OCI-LY7 (cell line): ENCODE measurements at regions not wholly inside any gene's neighbourhood (a gene's known extent, or its start where the extent isn't known, plus 50 kb on each side); places are given as distances from the start of the nearest gene placed in this dataset.

Experiments
- EZH2phosphoT487 ChIP-seq: fragments of 200-600 bp; sonication (generic); IDR thresholded peaks from 2 replicates; pipeline ENCODE4 v1.6.1; 2018; ENCODE audit warnings: low read depth, borderline replicate concordance, mild to moderate bottlenecking, mixed run types, antibody characterized with exemption, low read length, moderate library complexity, mixed read lengths
- TF ChIP-seq, protein P1 (sequence below): fragments of 200-600 bp; sonication (generic); conservative IDR thresholded peaks from 2 replicates; pipeline ENCODE4 v1.5.1; 2014; ENCODE audit warnings: mild to moderate bottlenecking, antibody characterized with exemption, low read length, moderate library complexity, mixed read lengths

DNA sequence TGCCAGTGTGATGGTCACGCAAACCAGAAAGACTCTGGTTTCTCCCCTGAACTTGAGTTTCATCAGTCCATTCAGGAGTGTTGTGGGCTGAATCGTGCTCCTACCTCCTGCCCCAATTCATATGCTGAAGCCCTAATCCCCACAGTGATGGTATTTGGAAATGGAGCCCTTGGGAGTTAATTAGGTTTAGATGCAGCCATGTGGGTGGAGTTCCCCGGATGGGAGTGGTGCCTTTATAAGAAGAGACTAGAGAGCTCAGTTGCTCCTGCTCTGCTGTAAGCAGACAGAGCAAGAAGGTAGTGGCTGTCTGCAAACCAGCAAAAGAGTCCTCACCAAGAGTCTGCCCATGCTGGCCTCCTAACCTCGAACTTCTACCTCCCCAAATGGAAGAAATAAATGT, 160.3 kb upstream of the DYNLRB2 start:
- TF ChIP-seq, protein P1, sequence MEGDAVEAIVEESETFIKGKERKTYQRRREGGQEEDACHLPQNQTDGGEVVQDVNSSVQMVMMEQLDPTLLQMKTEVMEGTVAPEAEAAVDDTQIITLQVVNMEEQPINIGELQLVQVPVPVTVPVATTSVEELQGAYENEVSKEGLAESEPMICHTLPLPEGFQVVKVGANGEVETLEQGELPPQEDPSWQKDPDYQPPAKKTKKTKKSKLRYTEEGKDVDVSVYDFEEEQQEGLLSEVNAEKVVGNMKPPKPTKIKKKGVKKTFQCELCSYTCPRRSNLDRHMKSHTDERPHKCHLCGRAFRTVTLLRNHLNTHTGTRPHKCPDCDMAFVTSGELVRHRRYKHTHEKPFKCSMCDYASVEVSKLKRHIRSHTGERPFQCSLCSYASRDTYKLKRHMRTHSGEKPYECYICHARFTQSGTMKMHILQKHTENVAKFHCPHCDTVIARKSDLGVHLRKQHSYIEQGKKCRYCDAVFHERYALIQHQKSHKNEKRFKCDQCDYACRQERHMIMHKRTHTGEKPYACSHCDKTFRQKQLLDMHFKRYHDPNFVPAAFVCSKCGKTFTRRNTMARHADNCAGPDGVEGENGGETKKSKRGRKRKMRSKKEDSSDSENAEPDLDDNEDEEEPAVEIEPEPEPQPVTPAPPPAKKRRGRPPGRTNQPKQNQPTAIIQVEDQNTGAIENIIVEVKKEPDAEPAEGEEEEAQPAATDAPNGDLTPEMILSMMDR: no peak
- TF ChIP-seq EZH2phosphoT487: no peak
